Ramos (cell line): ENCODE measurements at regions not wholly inside any gene's neighbourhood (a gene's known extent, or its start where the extent isn't known, plus 50 kb on each side); places are given as distances from the start of the nearest gene placed in this dataset.

Experiments
- in situ Hi-C: fragments of 300-500 bp; cut with MboI; formaldehyde crosslinking; loops from one replicate; pipeline ENCODE4 v1.14.3; 2022; ENCODE audit warnings: low sequenced_read_pairs; ENCODE audit not compliant: unreplicated experiment

- in situ Hi-C loops: no loop called here
Measured at GRCh38 chr12:90290980-90291975, 582.6 kb upstream of the ATP2B1 start.

- in situ Hi-C loops: no loop called here
Measured at GRCh38 chr12:90287585-90287984, 578.9 kb upstream of the ATP2B1 start.

GRCh38 chr12:90281154-90281868 lies 572.7 kb upstream of the ATP2B1 start:
- in situ Hi-C loops: no loop called here

- in situ Hi-C loops: no loop called here
Measured at GRCh38 chr12:90280564-90281058, 572.0 kb upstream of the ATP2B1 start.

- in situ Hi-C loops: no loop called here
Measured at GRCh38 chr12:90280033-90280432, 571.4 kb upstream of the ATP2B1 start.

GRCh38 chr12:90275088-90275487 lies 566.5 kb upstream of the ATP2B1 start:
- in situ Hi-C loops: no loop called here

GRCh38 chr12:90274407-90274806 lies 565.8 kb upstream of the ATP2B1 start:
- in situ Hi-C loops: no loop called here

GRCh38 chr12:90268574-90268973 lies 559.9 kb upstream of the ATP2B1 start:
- in situ Hi-C loops: no loop called here

GRCh38 chr12:90262251-90262650 lies 553.6 kb upstream of the ATP2B1 start:
- in situ Hi-C loops: no loop called here

GRCh38 chr12:90261283-90261682 lies 552.6 kb upstream of the ATP2B1 start:
- in situ Hi-C loops: no loop called here

GRCh38 chr12:90260136-90260535 lies 551.5 kb upstream of the ATP2B1 start:
- in situ Hi-C loops: no loop called here

- in situ Hi-C loops: no loop called here
Measured at GRCh38 chr12:90257927-90258624, 549.4 kb upstream of the ATP2B1 start.

GRCh38 chr12:90254796-90255195 lies 546.2 kb upstream of the ATP2B1 start:
- in situ Hi-C loops: no loop called here

GRCh38 chr12:90253674-90254181 lies 545.1 kb upstream of the ATP2B1 start:
- in situ Hi-C loops: no loop called here

GRCh38 chr12:90253136-90253535 lies 544.5 kb upstream of the ATP2B1 start:
- in situ Hi-C loops: no loop called here

GRCh38 chr12:90250766-90251165 lies 542.1 kb upstream of the ATP2B1 start:
- in situ Hi-C loops: no loop called here

GRCh38 chr12:90250042-90250441 lies 541.4 kb upstream of the ATP2B1 start:
- in situ Hi-C loops: no loop called here

- in situ Hi-C loops: no loop called here
Measured at GRCh38 chr12:90246688-90247087, 538.0 kb upstream of the ATP2B1 start.

GRCh38 chr12:90245391-90245790 lies 536.8 kb upstream of the ATP2B1 start:
- in situ Hi-C loops: no loop called here

GRCh38 chr12:90244232-90244631 lies 535.6 kb upstream of the ATP2B1 start:
- in situ Hi-C loops: no loop called here
